ENCODE measurements at regions not wholly inside any gene's neighbourhood (a gene's known extent, or its start where the extent isn't known, plus 50 kb on each side); places are given as distances from the start of the nearest gene placed in this dataset.

DNA sequence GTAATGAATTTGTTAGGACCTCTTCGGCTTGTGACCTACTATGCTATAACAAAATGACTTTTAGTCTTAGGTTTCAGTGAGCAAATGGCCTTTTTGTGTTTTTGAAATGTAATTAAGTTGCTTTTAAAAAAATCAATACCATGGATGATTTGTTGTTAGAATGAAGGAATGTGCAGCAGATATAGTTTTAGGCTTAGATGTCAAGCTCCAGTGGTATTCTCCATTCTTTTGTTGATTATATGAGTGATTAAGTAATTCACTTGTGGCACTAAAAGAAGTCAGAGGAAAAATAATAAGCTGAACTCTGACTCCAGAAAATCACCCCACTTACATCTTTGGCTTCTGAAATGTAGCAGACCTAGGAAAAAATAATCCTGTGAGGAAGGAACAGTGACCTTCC lies 474.1 kb upstream of the MIS18BP1 start:
- TF ChIP-seq, protein P1, sequence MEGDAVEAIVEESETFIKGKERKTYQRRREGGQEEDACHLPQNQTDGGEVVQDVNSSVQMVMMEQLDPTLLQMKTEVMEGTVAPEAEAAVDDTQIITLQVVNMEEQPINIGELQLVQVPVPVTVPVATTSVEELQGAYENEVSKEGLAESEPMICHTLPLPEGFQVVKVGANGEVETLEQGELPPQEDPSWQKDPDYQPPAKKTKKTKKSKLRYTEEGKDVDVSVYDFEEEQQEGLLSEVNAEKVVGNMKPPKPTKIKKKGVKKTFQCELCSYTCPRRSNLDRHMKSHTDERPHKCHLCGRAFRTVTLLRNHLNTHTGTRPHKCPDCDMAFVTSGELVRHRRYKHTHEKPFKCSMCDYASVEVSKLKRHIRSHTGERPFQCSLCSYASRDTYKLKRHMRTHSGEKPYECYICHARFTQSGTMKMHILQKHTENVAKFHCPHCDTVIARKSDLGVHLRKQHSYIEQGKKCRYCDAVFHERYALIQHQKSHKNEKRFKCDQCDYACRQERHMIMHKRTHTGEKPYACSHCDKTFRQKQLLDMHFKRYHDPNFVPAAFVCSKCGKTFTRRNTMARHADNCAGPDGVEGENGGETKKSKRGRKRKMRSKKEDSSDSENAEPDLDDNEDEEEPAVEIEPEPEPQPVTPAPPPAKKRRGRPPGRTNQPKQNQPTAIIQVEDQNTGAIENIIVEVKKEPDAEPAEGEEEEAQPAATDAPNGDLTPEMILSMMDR (IDR thresholded peaks at IDR 0.05) = no peak
- TF ChIP-seq POLR2A (IDR thresholded peaks at IDR 0.05) = no peak

Measured in ovary (tissue), 3 donors.